Muscle layer of duodenum (tissue), 2 donors: ENCODE measurements at regions not wholly inside any gene's neighbourhood (a gene's known extent, or its start where the extent isn't known, plus 50 kb on each side); places are given as distances from the start of the nearest gene placed in this dataset.

ENCODE experiments used
- H3K27ac ChIP-seq: one replicate; pipeline ENCODE4 v1.7.0; 2013; ENCODE audit warnings: mild to moderate bottlenecking, low read length
- H3K27me3 ChIP-seq: one replicate; pipeline ENCODE4 v1.7.0; 2013; ENCODE audit warnings: low read depth, mild to moderate bottlenecking, control low read depth, low read length
- H3K36me3 ChIP-seq, 2 donors: one replicate each; pipeline ENCODE4 v1.7.0; 2013; ENCODE audit warnings: low read length in 2 of 2, control low read depth in 1 of 2, mild to moderate bottlenecking in 1 of 2; ENCODE audit not compliant: insufficient read depth in 2 of 2, control insufficient read depth in 1 of 2
- H3K4me1 ChIP-seq, 2 donors: one replicate each; pipeline ENCODE4 v1.7.0; 2013; ENCODE audit warnings: low read length in 2 of 2, mild to moderate bottlenecking in 2 of 2, control low read depth in 1 of 2, moderate library complexity in 1 of 2; ENCODE audit not compliant: insufficient read depth in 2 of 2, control insufficient read depth in 1 of 2
- H3K4me3 ChIP-seq, 2 donors: one replicate each; pipeline ENCODE4 v1.7.0; 2013; ENCODE audit warnings: low read length in 2 of 2, low read depth in 1 of 2, mild to moderate bottlenecking in 1 of 2
- H3K9me3 ChIP-seq, 2 donors: one replicate each; pipeline ENCODE4 v1.7.0; 2013; ENCODE audit warnings: low read length in 2 of 2, control low read depth in 1 of 2, mild to moderate bottlenecking in 1 of 2; ENCODE audit not compliant: control insufficient read depth in 1 of 2
- donor health status: healthy.

DNA sequence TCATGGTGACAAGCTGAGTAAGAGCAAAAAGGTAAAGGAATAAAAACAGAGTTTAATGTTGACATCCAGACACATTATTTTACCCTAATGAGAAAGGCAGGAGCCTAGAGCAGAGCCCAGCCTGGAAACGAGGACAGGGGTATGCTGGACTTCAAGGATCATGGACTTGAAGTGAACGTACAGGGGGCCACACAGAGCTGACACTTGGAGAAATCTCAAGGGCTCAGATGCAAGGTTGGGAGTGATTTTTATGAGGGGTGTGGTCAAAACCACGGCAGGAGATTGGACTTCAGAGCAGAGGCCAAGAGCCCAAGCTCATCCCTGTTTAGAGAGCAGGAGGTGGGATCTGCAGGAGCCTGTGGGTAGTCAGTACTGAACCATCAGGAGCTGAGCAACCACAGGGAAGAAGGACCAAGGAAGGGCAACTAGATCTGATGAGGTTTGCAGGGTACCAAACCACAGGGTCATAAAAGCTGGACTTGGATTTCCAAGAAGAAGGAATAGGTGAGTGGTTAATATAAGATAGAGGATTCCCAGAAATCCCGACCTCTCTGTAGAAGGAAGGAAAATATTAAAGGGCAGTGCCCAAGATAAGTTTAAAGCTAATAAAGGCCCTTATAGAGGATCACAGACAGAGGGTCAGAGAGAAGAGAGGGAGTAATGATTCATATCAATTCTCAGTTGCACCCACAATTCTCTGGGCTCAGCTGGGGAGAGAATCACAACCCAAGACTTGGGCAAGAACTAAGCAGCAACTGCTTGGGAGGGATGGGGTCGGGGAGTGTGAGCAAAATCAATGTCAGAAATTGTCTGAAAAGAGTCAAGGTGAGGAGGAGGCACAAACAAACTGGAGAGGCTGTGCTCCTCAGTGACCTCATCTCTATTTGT, 331.7 kb downstream of the SOX9 start:
- Histone ChIP-seq H3K4me3 (no peak overlapping the region), H3K9me3 (no peaks in the 10 kb centered on the region), H3K36me3 (no peaks in the 10 kb centered on the region), H3K27ac (peak overlapping the region; percentile 26), H3K27me3 (no peaks in the 10 kb centered on the region), H3K4me1 (no peaks in the 10 kb centered on the region)

- Histone ChIP-seq H3K27me3 (no peaks in the 10 kb centered on the region), H3K27ac (no peak overlapping the region), H3K4me3 (no peak overlapping the region), H3K36me3 (no peaks in the 10 kb centered on the region), H3K9me3 (no peaks in the 10 kb centered on the region), H3K4me1 (peaks cover 0 to 5% of the 10 kb centered on the region in 2 donors)
These were observed 333.5 kb downstream of the SOX9 start for GRCh38 chr17:72454342-72454741.

- Histone ChIP-seq H3K27ac (peak overlapping the region; percentile 39), H3K9me3 (no peaks in the 10 kb centered on the region), H3K36me3 (no peaks in the 10 kb centered on the region), H3K4me1 (peaks cover 0 to 5% of the 10 kb centered on the region in 2 donors), H3K27me3 (no peaks in the 10 kb centered on the region), H3K4me3 (no peak overlapping the region)
These were observed 334.7 kb downstream of the SOX9 start for GRCh38 chr17:72455562-72455961.

DNA sequence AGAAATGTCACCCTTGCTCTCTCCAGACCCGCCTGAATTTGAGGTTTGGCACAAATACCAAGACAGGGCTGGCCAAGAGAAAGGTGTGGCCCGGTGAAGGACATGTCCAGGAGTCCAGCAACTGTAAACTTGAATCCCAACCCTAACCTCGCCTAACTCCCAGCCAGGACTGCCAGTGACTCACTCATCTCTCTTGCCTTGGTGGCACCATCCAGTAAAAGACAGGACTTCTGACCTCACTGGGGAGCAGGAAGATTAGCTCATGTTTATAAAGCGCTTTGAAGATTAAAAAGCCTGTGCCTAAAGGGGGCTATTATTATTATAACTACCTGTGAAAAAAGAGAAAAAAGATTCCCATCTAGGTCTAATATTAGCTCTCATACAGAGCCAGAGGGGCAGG, 335.3 kb downstream of the SOX9 start:
- Histone ChIP-seq H3K27ac (peak overlapping the region; percentile 60), H3K27me3 (no peaks in the 10 kb centered on the region), H3K4me3 (no peak overlapping the region), H3K36me3 (no peaks in the 10 kb centered on the region), H3K4me1 (peaks cover 0 to 5% of the 10 kb centered on the region in 2 donors), H3K9me3 (no peaks in the 10 kb centered on the region)

DNA sequence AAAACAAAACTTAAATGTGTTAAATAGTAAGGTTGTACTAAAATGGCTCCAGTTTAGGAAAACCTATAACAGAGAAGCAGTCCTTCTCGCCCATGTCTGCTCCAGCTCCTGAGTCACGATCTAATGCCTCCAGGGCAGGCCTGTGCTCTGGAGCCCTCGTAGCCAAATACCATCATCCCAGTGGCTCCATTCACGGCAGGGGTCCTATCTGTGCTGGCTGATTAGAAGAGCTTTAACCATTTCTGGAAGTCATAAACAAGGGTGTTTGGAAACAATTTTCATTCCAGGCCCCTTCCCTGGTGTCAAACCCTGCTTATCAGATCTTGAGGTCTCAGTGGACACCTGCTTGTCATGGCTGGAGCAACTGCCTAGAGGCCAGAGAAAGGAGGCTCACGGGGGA, 336.9 kb downstream of the SOX9 start:
- H3K9me3 ChIP-seq: no peaks in the 10 kb centered on the region
- no peak overlapping the region for H3K27ac ChIP-seq

DNA sequence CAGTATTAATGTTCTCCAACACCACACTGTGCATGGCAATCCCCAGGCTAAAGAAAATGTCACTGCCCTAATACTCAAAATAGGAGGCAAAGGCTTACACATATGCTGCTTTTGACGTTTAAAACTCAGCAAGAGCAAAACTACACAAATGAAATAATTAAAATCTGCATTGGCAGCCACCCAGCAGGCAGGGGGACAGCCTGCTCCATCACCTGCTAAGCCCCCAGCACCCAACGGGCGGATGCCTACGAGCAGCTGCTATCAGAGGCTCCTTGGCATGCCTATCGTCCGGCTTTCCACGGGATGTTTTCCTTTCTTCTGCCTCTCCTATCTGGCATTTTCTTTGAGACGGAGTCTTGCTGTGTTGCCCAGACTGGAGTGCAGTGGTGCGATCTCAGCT, 337.5 kb downstream of the SOX9 start:
- Histone ChIP-seq H3K9me3 (no peaks in the 10 kb centered on the region), H3K27ac (no peak overlapping the region), H3K27me3 (no peaks in the 10 kb centered on the region), H3K36me3 (no peaks in the 10 kb centered on the region), H3K4me1 (peaks cover 0 to 5% of the 10 kb centered on the region in 2 donors), H3K4me3 (no peak overlapping the region)

More for the DNA sequence above, 336.9 kb downstream of the SOX9 start:
- Histone ChIP-seq H3K36me3 (no peaks in the 10 kb centered on the region), H3K27me3 (no peaks in the 10 kb centered on the region), H3K4me1 (peaks cover 0 to 5% of the 10 kb centered on the region in 2 donors), H3K4me3 (no peak overlapping the region)

DNA sequence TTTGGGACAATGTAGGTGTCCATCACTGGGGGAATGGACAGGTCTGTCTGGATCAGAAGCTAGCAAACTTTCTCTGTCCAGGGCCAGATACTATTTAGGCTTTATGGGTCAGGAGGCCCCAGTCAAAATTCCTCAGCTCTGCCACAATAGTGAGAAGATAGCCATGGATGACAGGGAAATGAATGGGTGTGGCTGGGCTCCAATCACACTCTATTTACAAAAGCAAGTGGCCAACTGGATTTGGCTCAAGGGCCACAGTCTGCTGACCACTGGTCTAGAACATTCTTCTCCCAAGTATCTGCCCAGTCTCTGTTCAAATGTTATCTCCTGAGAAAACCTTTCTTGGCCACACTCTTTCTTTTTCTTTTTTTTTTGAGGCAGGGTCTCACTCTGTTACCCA, 339.9 kb downstream of the SOX9 start:
- H3K4me1 ChIP-seq: peaks cover 0 to 5% of the 10 kb centered on the region in 2 donors
- H3K36me3 ChIP-seq: no peaks in the 10 kb centered on the region
- no peaks in the 10 kb centered on the region for H3K9me3 ChIP-seq
- no peaks in the 10 kb centered on the region for H3K27me3 ChIP-seq
- H3K4me3 ChIP-seq: no peak overlapping the region
- H3K27ac ChIP-seq: no peak overlapping the region

DNA sequence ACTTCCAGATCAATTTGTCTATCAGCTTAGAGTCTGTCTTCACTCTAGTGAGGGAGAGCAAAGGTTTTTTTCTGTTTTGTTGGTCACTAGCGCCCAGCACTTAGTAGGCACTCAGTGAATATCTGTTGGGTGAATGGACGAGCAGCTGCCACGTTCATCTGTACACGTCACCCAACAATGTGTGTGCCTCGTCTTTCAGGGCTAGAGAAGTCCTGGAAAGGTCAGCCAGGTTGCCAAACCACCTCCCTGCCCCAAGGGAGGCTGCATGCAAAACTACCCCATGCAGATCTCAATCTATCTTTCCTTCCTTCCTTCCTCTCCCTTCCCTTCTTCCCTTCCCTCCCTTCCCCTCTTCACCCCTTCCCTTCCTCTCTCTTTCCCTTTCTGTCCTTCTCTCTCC, 340.9 kb downstream of the SOX9 start:
- no peak overlapping the region for H3K27ac ChIP-seq
- no peaks in the 10 kb centered on the region for H3K9me3 ChIP-seq
- peaks cover 0 to 5% of the 10 kb centered on the region in 2 donors for H3K4me1 ChIP-seq
- H3K27me3 ChIP-seq: no peaks in the 10 kb centered on the region
- H3K36me3 ChIP-seq: no peaks in the 10 kb centered on the region
- no peak overlapping the region for H3K4me3 ChIP-seq

DNA sequence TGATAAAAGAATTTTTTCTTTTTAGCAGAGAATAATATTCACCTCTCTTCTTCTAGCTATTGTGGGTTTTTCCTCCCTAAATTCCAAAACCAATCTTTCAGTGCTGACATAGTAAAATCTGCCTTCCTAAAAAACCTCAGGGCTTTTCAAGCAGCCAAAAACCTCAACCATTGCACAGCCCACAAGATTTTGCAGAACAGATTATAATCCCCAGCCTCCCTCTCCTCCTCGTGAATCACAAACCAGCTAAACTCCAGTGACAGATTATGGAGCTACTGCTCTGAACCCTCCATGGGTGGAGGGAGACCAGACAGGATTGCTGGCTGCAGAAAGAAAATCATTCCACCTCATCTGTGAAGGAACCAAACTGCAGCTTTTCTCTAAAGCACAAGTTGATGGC, 341.6 kb downstream of the SOX9 start:
- Histone ChIP-seq H3K4me1 (peaks cover 0 to 5% of the 10 kb centered on the region in 2 donors), H3K9me3 (no peaks in the 10 kb centered on the region), H3K4me3 (no peak overlapping the region), H3K27me3 (no peaks in the 10 kb centered on the region), H3K36me3 (no peaks in the 10 kb centered on the region), H3K27ac (no peak overlapping the region)

DNA sequence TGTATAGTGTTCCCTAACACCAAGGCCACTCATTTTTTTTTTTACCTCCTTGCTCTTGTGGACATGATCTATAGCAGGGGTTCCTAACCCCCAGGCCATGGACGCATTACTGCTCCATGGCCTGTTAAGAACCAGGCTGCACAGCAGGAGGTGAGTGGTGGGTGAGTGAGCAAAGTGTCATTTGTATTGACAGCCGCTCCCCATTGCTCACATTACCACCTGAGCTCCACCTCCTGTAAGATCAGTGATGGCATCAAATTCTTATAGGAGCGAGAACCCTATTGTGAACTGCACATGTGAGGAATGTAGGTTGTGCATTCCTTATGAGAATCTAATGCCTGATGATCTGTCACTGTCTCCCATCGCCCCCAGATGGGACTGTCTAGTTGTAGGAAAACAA, 342.0 kb downstream of the SOX9 start:
- Histone ChIP-seq H3K4me3 (no peak overlapping the region), H3K27ac (no peak overlapping the region), H3K27me3 (no peaks in the 10 kb centered on the region), H3K4me1 (peaks cover 0 to 5% of the 10 kb centered on the region in 2 donors), H3K9me3 (no peaks in the 10 kb centered on the region), H3K36me3 (no peaks in the 10 kb centered on the region)

GRCh38 chr17:72463287-72464102, 342.7 kb downstream of the SOX9 start:
- Histone ChIP-seq H3K27ac (peak overlapping the region; percentile 14), H3K9me3 (no peaks in the 10 kb centered on the region), H3K36me3 (no peaks in the 10 kb centered on the region)

More at GRCh38 chr17:72463287-72464102, 342.7 kb downstream of the SOX9 start:
- Histone ChIP-seq H3K27me3 (no peaks in the 10 kb centered on the region), H3K4me3 (no peak overlapping the region), H3K4me1 (peaks cover 0 to 5% of the 10 kb centered on the region in 2 donors)
